ENCODE measurements at regions not wholly inside any gene's neighbourhood (a gene's known extent, or its start where the extent isn't known, plus 50 kb on each side); places are given as distances from the start of the nearest gene placed in this dataset.

DNA sequence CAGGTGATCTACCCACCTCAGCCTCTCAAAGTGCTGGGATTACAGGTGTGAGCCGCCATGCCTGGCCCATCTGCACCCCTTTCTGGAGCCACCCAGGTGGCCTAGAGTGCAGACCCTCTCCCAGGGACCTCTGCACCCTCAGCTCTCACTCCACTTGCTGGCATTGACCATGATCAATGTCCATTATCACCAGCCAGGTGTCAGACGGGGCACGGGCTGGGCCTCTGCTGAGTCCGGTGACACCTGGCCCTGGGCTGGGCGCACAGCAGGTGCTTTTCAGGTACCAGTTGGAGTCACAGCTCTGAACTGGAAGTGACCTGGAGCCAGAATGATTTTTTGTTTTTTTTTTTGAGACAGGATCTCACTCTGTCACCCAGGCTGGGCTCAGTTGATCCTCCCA lies 91.8 kb upstream of the PMEPA1 start:
- TF ChIP-seq, protein P1, sequence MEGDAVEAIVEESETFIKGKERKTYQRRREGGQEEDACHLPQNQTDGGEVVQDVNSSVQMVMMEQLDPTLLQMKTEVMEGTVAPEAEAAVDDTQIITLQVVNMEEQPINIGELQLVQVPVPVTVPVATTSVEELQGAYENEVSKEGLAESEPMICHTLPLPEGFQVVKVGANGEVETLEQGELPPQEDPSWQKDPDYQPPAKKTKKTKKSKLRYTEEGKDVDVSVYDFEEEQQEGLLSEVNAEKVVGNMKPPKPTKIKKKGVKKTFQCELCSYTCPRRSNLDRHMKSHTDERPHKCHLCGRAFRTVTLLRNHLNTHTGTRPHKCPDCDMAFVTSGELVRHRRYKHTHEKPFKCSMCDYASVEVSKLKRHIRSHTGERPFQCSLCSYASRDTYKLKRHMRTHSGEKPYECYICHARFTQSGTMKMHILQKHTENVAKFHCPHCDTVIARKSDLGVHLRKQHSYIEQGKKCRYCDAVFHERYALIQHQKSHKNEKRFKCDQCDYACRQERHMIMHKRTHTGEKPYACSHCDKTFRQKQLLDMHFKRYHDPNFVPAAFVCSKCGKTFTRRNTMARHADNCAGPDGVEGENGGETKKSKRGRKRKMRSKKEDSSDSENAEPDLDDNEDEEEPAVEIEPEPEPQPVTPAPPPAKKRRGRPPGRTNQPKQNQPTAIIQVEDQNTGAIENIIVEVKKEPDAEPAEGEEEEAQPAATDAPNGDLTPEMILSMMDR (IDR thresholded peaks at IDR 0.05), result no peak
- no peak for TF ChIP-seq POLR2A (IDR thresholded peaks at IDR 0.05)

All from esophagus squamous epithelium (tissue), 4 donors.